GM18498 (cell line): ENCODE measurements at regions not wholly inside any gene's neighbourhood (a gene's known extent, or its start where the extent isn't known, plus 50 kb on each side); places are given as distances from the start of the nearest gene placed in this dataset.

Experiments
- ATAC-seq: cut with Tn5 transposase; IDR thresholded peaks from one replicate; pipeline ENCODE4 v1.9.1; 2021; ENCODE audit warnings: mild to moderate bottlenecking, moderate library complexity; ENCODE audit not compliant: unreplicated experiment

DNA sequence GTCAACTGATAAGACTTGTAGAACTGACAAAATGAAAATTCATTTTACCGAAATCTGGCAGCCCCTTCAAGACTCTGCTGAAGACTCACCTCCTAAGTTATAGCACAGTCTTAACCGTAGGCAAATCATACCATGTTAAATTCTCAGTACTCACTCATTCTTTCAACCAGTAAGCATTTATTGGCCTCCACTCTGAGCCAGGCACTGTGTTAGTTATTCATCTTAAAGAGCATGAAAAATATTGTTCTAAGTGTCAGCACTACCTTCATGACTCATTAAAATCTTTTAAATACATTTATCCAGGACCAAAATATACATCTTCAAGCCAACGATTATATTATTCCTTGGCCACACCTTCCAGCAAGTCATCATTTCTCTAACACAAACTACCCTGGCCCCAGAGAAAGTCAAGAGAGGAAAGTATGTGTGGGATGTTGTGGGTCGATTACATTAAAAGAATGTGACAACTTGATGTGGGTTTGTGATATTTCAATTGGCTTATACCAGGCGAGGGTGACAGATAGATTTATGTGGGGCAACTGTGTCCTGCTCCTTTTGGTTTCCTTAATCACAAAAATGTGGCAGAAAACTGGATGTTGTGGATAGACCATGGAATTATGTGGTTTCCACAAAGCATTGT, 55.0 kb downstream of the TMEM30B start:
- no peak for ATAC-seq

DNA sequence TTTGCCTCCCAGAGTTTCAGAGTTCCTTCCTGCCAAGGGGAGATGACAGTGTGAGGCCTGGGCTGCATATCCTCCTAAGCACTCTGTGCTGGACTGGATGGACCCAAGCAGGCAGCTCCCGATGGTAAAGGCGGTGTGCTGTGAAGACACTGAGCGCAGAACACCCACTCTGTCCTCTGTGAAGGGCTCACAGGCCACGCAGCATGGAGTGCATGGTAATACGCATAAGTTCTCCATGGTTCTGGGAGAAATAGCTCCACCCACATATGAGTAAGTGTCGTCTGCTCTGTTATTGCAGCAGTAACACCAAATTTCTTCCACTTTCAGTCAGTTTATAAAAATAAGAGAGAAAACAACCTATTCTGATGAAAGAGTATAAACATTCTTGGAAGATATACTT, 55.8 kb downstream of the TMEM30B start:
- no peak for ATAC-seq

DNA sequence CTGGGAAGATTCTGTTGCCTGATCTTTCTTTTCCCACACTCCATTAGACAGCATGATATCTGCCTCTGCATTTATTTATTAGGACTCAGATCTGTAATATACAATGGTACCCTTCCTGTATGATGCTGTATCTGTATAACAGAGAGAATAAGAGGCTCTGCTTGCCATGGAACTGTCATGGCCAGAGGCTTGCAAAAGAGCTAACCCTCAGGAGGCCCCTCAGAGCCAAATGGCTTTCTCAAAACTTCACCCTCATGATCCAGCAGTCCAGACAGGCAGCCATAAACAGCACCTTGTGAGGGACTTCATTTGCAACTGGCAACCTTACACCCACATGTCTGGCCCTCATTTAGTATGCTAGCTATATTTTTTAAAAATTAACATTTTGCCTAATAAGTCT, 57.6 kb downstream of the TMEM30B start:
- no peak for ATAC-seq

DNA sequence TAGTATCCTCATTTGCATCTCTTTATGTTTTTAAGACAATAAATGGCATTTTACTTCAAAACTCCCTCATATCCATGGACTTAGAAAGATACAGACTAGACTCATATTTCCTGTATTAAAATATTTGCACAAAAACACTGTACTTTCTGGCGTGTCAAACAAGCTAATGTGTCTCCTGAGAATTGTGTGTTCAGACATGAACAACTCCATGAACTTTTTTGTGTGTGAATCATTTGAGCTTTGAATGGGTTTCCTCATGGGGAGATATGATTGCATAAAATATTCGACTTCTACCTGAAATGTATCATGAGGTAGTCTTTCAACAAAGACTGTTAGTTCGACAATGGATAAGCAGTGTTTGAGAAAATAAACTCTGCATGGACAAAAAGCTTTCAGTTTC, 58.8 kb downstream of the TMEM30B start:
- no peak for ATAC-seq

DNA sequence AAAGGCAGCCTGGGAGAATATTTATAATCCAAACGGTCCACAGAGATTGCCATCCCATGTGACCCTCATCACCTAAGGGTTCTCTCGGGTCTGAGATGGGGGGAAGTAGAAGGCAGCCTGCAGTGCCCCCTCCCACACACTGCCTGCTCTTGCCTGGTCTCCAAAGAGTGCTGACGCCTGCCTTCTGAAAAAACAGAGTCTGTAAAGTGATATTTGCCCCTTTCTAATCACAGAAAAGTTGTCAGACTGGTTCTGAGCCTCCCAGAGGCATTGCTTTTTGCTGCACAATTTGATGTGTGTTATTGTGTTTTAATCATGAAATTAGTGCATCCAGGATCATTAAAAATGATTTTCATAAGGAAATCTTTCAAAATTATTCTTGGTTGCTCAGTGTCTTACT, 59.2 kb downstream of the TMEM30B start:
- no peak for ATAC-seq

DNA sequence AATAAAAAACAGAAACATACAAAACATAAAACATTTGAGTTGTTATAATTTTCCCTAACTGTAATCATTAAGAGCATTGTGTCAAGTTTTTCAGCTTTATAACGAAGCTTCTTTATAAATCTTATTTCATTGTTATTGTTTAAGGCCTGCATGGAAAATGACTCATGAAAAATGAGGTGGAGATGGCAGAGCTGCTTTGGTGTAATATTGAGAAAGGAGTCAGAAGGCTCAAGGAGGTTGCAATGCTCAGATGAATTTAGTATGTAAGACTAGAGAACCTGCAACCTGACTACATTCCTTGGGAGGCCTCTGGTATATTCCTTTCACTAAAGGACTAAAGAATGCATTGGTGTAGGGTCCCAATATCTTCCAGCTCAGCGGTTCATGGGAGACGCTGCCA, 61.5 kb downstream of the TMEM30B start:
- ATAC-seq = no peak

DNA sequence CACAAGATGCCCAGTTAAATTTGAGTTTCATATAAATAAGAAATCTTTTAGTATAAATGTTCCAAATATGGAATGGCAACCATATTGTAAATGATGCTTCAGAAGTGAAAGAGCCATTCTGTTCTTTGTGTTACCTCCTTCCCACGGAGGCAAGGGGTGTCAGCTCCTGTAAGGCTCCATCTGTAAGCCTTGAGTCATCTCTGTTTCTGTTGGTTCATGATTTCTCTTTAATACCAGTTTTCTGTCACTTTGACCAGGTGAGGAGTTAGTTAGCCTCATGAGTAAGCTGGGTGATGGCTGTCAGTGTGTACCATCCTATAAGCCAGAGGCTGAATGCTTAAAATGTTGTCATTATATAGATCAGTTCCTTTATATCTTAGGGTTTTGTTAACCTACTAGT, 61.9 kb downstream of the TMEM30B start:
- ATAC-seq = no peak

DNA sequence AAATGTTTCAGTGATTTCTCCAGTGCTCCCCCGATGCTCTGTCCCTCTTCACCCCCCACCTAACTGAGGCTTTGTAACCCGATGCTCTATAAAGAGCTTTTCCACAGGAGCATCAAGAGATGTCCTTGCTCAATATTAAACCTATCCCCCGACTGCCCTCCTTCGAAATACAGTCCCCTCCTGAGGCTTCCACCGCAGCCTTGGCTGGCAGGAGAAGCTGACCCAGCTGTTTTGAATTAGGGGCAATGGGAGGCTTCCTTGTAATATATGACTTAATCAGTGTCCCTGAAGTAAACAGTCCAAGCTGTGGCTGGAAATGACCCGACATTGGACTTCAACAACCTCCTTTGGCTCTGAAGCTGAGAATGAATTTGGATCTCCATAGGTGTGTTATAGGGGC, 62.4 kb downstream of the TMEM30B start:
- ATAC-seq = no peak

DNA sequence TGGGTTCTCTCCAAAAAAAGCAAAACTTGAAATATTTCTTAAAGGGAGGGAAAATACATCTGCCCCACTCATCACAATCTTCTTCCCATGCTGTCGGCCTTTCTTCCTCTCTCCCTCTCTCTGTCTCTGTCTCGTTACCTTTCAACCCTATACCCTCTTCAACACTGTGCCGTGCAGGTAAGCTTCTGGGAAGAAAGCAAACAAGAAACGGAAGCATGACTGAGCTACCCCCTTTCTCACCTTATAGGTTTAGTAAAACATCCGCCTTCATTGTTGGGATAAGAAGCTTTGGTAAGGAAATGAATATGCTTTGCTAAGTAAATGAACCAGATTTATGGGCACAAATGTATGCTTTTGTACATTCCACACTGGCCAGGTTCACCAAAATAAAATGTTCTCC, 63.0 kb downstream of the TMEM30B start:
- no peak for ATAC-seq

DNA sequence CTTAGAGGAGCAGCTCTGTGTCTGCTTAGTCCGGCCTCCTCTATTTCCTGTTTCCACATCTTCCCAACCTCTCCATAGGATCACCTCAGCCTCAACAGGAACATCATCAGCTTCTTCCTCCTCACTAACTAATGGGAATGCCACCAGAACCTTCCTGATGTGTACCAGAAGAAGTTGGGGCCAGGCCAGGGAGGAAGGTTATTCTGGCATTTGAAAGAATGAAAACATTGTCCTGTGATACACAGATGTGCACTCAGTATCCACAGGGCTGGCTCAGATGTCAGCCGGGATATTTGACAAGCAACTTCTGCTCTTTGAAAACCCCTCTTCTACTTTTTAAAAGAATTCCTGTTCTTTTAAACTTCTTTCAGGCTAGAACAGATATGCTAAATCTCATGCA, 63.6 kb downstream of the TMEM30B start:
- ATAC-seq = no peak

DNA sequence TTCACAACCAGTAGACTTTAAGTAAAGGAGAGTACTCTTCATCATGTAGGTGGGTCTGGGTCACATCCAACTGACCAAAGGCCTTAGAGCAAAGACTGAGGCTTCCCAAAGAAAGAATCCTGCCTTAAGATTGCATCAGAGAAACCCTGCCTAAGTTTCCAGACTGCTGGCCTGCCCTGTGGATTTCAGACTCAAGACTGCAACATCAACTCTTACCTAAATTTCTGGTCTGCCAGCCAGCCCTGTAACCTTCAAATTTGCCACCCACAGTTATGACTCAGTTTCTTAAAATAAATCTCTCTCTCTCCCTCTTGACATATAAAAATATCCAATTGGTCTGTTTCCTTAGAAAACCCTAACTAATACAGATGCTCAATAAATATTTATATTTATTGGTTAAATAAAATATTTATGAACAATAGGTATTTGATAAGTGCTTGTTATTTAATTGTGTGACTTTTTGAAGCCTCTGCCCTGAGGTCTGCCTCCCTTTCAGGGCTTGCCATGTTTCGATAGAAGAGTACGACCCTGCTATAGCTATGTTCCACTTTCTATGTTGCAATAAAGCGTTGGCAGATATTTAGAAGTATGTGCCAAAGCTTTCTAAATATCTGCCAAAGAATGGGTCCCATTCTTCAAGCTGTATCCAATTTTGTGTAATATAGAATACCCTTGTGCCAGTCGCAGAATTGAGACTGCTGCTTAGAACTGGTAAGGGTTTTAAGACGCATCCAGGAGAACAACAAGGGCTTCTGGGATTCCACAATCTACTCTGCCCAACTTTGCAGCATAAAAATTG, 65.7 kb downstream of the TMEM30B start:
- ATAC-seq = no peak

DNA sequence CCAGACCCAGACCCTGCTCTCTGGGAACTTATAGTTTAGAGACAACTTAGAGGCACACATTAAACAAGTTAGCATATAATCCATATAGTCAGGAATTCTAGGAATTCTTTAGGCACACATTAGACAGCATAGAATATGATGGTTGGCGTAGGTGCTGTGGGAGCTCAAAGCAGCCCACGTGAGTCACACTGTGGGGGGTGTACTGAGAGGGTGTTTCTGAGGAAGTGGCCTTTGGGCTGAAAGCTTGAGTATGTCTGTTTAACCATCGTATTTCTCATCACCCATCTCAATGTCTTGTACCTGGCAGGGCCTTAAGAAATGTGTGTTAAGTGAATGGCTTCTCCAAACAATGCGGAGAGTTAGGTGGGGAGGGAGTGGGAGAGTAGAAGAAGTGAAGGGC, 67.2 kb downstream of the TMEM30B start:
- ATAC-seq = no peak

DNA sequence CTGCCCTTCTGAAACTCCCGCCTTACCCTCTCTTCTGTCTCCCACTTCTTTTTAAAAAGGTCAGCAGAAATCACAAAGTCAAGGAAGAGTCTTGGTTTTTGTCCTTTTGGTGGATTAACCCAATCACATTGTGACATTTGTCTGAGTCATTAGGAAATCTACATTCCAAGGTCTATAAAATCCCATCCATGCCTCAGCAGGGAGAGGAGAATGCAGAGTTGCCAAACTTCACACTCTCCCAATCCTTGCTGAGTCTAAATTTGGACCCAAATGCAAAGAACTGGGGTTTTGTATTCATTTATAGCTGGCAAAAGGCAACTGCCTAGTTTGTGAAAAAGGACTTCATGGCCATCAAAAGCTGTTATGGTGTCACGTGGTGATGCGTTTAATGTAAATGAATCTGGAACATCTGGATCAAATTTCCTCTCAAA, 67.9 kb downstream of the TMEM30B start:
- no peak for ATAC-seq

DNA sequence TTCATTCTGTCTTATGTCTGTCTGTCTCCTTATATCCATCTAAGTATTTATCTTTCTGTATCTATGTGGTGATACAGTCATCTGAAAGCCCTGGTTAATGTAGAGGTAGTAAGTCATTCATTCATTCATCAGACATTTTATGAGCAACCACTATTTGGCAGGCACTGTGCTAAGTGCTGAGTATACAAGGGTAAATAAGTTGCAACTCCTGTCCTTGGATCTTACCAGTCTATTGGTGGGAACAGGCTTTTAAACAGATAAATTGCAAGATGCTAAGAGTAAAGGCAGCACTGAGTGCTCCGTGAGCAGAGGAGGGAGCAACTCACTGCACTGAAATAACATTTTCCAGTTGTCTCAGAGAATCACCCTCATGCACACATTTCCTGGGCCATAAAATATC, 68.6 kb downstream of the TMEM30B start:
- ATAC-seq = no peak

DNA sequence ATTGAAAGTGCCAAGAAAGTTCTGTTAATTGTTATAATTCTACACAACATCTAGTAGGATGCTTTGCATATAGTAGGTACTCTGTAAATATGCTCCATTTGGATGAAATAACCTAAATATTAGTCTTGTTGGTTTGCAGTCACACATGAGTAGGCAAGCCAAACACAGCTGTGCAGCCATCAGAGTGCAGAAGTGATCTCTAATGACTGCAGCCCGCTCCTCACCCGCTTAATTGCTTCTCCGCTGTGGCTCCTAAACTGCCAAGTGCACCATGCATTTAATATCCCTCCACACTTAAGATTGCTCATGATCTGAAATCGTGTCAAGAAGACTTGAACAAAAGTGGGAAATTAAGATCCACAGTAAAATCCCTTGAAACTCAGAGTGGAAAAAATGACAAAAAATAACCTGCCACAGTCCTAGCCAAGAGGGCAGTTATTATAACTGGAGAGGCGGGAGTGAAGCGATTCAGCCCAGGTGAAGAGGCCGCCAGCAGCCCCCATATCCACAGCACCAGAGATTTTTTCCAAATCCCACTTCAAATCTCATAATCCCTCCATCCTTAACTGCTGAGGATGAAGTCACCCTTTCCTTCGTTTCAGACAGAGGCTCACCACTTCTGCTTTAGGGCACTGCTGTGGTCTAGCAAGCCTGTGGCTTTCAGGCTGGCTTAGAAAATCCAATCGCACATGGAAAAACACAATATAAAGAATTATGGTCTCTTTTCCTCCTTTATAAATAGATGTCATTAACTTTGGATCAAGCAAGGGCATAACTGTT, 69.5 kb downstream of the TMEM30B start:
- no peak for ATAC-seq

DNA sequence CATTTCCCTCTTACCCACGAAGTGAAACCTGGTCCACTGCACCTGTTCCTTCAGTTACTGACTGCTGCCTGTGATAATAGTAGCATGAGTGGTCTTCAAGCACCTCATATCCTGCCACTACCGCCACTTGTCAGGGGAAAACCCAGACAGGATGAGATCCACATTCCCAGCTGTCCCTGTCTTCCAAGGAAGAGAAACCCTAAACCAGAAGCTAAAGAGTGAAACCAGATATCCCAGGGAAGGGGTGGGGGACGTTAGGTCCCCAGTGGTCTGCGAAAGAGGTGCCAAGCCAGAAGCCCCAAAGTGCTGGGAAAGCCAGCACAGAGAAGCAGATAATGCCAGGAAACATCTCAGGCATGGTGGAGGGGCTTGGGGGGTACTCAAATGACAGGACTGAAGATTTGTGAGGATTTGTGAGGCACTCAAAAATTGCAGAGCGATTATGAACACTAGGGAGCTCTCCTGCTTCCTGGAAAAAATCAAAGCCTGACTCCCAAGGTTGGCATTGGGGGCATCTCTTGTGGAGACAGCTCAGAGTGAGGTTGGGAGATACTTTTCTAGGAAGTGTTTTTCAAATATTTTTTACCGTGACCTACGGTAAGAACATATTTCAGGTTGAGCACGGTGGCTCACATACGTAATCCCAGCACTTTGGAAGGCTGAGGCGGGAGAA, 77.9 kb downstream of the TMEM30B start:
- no peak for ATAC-seq

DNA sequence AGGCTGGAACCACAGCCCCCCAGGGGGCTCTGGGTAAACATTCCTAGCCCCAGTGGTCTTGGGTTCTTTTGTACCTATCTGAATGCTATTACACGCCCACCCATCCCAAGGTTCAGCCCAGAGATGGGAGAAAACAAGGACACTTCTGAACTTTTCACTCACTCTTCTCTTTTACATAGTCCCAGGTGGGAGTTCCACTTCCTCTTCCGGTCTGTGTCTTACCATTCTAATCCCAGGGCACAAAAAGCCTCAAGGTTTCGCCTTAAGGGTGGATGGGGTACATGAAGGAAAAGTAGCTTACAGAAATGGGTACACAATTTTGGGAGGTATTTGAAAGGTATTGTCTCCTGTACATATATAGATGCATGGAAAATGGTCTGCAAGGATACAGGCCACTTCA, 79.0 kb downstream of the TMEM30B start:
- ATAC-seq = no peak

DNA sequence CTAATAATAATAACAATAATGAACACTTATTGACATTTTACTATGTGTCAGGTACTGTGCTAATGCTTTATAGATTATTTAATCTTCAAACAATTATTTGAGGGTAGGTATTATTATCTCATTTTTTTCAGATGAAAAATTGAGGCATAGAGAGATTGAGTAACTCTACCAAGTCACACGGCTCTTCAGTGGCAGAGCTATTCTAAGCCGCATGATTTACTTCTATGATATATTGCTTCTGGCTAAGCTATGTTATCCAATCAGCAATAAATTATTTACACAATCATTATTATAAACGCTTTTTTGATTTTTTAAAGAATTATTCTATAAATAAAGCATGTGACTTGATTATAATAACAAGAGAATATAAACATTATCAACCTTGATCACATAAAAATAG, 80.0 kb downstream of the TMEM30B start:
- ATAC-seq = no peak

DNA sequence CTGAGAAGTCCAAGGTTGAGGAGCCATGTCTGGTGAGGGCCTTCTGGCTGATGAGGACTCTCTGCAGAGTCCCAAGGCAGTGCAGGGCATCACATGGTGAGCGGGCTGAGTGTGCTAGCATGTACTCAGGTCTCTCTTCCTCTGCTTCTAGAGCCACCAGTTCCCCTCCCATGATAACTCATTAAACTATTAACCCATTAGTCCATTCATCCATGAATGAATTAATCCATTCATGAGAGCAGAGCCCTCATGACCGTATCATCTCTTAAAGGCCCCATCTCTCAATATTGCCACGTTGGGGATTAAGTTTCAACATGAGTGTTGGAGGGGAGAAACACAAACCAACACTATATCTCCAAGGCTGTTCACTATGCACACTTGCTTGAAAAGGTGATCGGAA, 83.7 kb downstream of the TMEM30B start:
- no peak for ATAC-seq

DNA sequence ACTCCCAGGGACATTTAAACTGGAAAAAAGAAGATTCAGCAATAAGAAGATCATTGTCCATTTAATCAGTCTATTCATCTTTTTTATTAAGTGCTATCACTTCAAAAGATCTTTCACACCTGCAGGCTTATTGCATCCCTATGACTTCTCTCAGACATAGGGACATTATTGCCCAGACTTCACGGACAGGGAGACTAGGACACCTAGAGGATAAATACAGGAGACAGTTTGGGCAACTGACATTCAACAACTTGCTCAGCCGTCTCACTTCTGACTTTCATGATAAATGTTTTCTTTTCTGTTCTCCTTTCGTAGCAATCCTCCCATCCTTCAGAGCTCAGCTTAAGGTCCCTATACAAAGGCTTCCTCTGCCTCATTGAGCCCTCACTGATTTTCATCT, 84.3 kb downstream of the TMEM30B start:
- no peak for ATAC-seq

DNA sequence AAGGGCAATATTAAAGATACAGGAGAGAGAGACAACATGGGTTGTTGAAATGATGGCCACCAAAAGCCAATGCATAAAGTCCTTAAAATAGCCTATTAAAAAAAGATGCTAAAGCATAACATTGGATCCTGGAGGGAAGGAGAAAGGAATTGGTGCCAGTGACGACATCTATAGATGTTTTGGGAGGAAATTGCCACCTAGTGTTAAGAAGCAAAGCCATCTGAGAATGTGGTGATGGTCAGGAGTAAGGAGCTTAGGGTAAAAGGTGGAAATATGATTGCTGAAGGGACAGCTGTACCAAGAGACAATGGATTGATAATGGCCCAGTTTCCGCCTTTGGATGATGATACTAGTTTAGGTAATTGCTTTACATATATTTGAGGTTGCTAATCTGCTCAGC, 85.1 kb downstream of the TMEM30B start:
- no peak for ATAC-seq
